COLO829 (cell line): ENCODE measurements at regions not wholly inside any gene's neighbourhood (a gene's known extent, or its start where the extent isn't known, plus 50 kb on each side); places are given as distances from the start of the nearest gene placed in this dataset.

Experiments
- DNase-seq: peaks from one replicate; pipeline ENCODE4 v3.0.0; 2012; ENCODE audit warnings: low spot score

- DNase-seq, result no peak
These were observed 110.3 kb downstream of the DDX1 start for GRCh38 chr2:15701991-15702390.

GRCh38 chr2:15702452-15702851 is 110.8 kb downstream of the DDX1 start:
- DNase-seq, result no peak

- DNase-seq, result no peak
These were observed 111.7 kb downstream of the DDX1 start for GRCh38 chr2:15703365-15703869.

GRCh38 chr2:15704086-15704787 is 112.6 kb downstream of the DDX1 start:
- DNase-seq, result no peak

GRCh38 chr2:15704788-15705115 is 113.1 kb downstream of the DDX1 start:
- DNase-seq, result no peak

GRCh38 chr2:15705310-15705709 is 113.6 kb downstream of the DDX1 start:
- no peak for DNase-seq

- DNase-seq, result no peak
These were observed 114.2 kb downstream of the DDX1 start for GRCh38 chr2:15705839-15706386.

GRCh38 chr2:15706424-15706823 is 114.8 kb downstream of the DDX1 start:
- no peak for DNase-seq

GRCh38 chr2:15706986-15707632 is 115.4 kb downstream of the DDX1 start:
- no peak for DNase-seq

- no peak for DNase-seq
These were observed 116.5 kb downstream of the DDX1 start for GRCh38 chr2:15708161-15708560.

- DNase-seq, result no peak
These were observed 117.5 kb downstream of the DDX1 start for GRCh38 chr2:15708865-15709820.

- DNase-seq, result no peak
These were observed 119.6 kb downstream of the DDX1 start for GRCh38 chr2:15711126-15711860.

- no peak for DNase-seq
These were observed 121.1 kb downstream of the DDX1 start for GRCh38 chr2:15712551-15713342.

GRCh38 chr2:15713475-15713874 is 121.8 kb downstream of the DDX1 start:
- DNase-seq, result no peak

GRCh38 chr2:15714002-15714401 is 122.3 kb downstream of the DDX1 start:
- no peak for DNase-seq

GRCh38 chr2:15714609-15715008 is 122.9 kb downstream of the DDX1 start:
- no peak for DNase-seq

GRCh38 chr2:15715596-15715995 is 123.9 kb downstream of the DDX1 start:
- no peak for DNase-seq

GRCh38 chr2:15718103-15718943 is 126.7 kb downstream of the DDX1 start:
- DNase-seq, result no peak

- no peak for DNase-seq
These were observed 127.3 kb downstream of the DDX1 start for GRCh38 chr2:15718944-15719323.
